Testis (tissue), 2 donors: ENCODE measurements at regions not wholly inside any gene's neighbourhood (a gene's known extent, or its start where the extent isn't known, plus 50 kb on each side); places are given as distances from the start of the nearest gene placed in this dataset.

ENCODE experiments used
- POLR2A ChIP-seq: fragments of 450-650 bp; IDR thresholded peaks from one replicate; pipeline ENCODE4 v1.6.1; 2017; ENCODE audit warnings: antibody characterized with exemption, mild to moderate bottlenecking, moderate library complexity
- TF ChIP-seq, protein P1 (sequence below), 3 experiments: fragments of 450-650 bp in 2 of 3; fragments of 200-600 bp in 1 of 3; sonication (generic) in 1 of 3; IDR thresholded peaks; one replicate each; pipeline ENCODE4 v1.5.1; 2016 to 2019; ENCODE audit warnings: antibody characterized with exemption in 3 of 3, mild to moderate bottlenecking in 2 of 3, moderate library complexity in 1 of 3

DNA sequence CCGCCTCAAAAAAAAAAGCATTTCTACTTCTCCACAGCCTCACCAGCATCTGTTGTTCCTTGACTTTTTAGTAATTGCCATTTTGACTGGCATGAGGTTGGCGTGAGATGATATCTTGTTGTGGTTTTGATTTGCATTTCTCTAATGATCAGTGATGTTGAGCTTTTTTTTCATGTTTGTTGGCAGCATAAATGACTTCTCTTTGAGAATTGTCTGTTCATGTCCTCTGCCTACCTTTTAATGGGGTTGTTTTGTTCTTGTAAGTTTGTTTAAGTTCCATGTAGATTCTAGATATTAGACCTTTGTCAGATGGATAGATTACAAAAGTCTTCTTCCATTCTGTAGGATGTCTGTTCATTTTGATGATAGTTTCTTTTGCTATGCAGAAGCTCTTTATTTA is 182.9 kb downstream of the FOXG1 start:
- TF ChIP-seq POLR2A = no peak
- TF ChIP-seq, protein P1, sequence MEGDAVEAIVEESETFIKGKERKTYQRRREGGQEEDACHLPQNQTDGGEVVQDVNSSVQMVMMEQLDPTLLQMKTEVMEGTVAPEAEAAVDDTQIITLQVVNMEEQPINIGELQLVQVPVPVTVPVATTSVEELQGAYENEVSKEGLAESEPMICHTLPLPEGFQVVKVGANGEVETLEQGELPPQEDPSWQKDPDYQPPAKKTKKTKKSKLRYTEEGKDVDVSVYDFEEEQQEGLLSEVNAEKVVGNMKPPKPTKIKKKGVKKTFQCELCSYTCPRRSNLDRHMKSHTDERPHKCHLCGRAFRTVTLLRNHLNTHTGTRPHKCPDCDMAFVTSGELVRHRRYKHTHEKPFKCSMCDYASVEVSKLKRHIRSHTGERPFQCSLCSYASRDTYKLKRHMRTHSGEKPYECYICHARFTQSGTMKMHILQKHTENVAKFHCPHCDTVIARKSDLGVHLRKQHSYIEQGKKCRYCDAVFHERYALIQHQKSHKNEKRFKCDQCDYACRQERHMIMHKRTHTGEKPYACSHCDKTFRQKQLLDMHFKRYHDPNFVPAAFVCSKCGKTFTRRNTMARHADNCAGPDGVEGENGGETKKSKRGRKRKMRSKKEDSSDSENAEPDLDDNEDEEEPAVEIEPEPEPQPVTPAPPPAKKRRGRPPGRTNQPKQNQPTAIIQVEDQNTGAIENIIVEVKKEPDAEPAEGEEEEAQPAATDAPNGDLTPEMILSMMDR (IDR thresholded peaks at IDR 0.05) = no peak
